T-helper 17 cell (primary cell): ENCODE measurements at regions not wholly inside any gene's neighbourhood (a gene's known extent, or its start where the extent isn't known, plus 50 kb on each side); places are given as distances from the start of the nearest gene placed in this dataset.

Experiments used
- ATAC-seq: fragments of 150-1000 bp; cut with Tn5 transposase; 2 replicates; pipeline ENCODE4 v1.10.0; 2021; ENCODE audit warnings: mild to moderate bottlenecking, moderate library complexity
- DNase-seq, 3 donors: peaks; one replicate each; pipeline versions ENCODE4 v3.0.0 to v3.0.0-alpha.2; 2020 to 2021
- H3K9me3 ChIP-seq: one replicate; pipeline ENCODE4 v1.7.0; 2013; ENCODE audit warnings: low read length, mild to moderate bottlenecking; ENCODE audit not compliant: control insufficient read depth, poor library complexity, severe bottlenecking
- H3K27ac Mint-ChIP-seq: one replicate; pipeline ENCODE4 v1.8.0; 2022; ENCODE audit warnings: mild to moderate bottlenecking, moderate library complexity, mixed read lengths
- H3K27me3 Mint-ChIP-seq: one replicate; pipeline ENCODE4 v1.8.0; 2022; ENCODE audit warnings: mixed read lengths
- H3K36me3 Mint-ChIP-seq: one replicate; pipeline ENCODE4 v1.8.0; 2022; ENCODE audit warnings: low read depth, mixed read lengths
- H3K4me1 Mint-ChIP-seq: one replicate; pipeline ENCODE4 v1.8.0; 2022; ENCODE audit warnings: mild to moderate bottlenecking, mixed read lengths
- H3K4me3 Mint-ChIP-seq: one replicate; pipeline ENCODE4 v1.8.0; 2022; ENCODE audit warnings: mild to moderate bottlenecking, moderate library complexity, mixed read lengths

- H3K4me3 Mint-ChIP-seq, result no peak overlapping the region
- H3K4me1 Mint-ChIP-seq, result no peaks in the 10 kb centered on the region
- H3K27ac Mint-ChIP-seq, result no peak overlapping the region
- ATAC-seq (no peak), DNase-seq (no peak)
- no peaks in the 10 kb centered on the region for H3K36me3 Mint-ChIP-seq
- H3K9me3 ChIP-seq, result no peaks in the 10 kb centered on the region
- H3K27me3 Mint-ChIP-seq, result no peaks in the 10 kb centered on the region
Observed at GRCh38 chr13:70911286-70911685, 803.0 kb upstream of the KLHL1 start.

DNA sequence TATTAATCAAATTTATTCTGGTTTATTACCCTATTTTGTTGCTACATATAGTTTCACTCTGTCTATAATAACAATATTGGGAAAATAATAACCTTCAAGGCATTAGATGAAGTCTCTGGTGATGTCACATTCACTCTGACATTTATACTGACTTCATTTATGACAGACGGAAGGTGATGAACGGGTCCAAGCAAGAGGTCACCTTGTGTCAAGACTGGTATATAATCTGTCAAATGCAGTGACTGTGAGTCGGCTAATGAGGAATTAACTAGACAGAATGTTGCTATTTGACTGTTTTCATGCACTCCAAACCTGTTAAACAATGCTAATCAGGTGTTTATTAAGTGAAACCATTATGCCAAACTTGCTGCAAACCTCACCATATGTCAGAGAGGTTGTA is 800.5 kb upstream of the KLHL1 start:
- no peak overlapping the region for H3K4me3 Mint-ChIP-seq
- H3K9me3 ChIP-seq, result no peaks in the 10 kb centered on the region
- no peaks in the 10 kb centered on the region for H3K27me3 Mint-ChIP-seq
- ATAC-seq (no peak), DNase-seq (no peak)
- H3K27ac Mint-ChIP-seq, result no peak overlapping the region
- no peaks in the 10 kb centered on the region for H3K4me1 Mint-ChIP-seq
- H3K36me3 Mint-ChIP-seq, result no peaks in the 10 kb centered on the region

GRCh38 chr13:70905035-70905434 is 796.8 kb upstream of the KLHL1 start:
- Mint-ChIP-seq H3K4me1 (no peaks in the 10 kb centered on the region), H3K36me3 (no peaks in the 10 kb centered on the region), H3K4me3 (no peak overlapping the region), H3K27me3 (no peaks in the 10 kb centered on the region), H3K27ac (no peak overlapping the region)
- no peak for ATAC-seq
- no peak for DNase-seq
- H3K9me3 ChIP-seq, result no peaks in the 10 kb centered on the region

GRCh38 chr13:70896136-70896535 is 787.9 kb upstream of the KLHL1 start:
- no peak for DNase-seq
- ATAC-seq, result no peak
- no peak overlapping the region for H3K27ac Mint-ChIP-seq
- H3K27me3 Mint-ChIP-seq, result no peaks in the 10 kb centered on the region
- H3K9me3 ChIP-seq, result peaks cover 3% of the 10 kb centered on the region
- H3K4me3 Mint-ChIP-seq, result no peak overlapping the region
- H3K36me3 Mint-ChIP-seq, result no peaks in the 10 kb centered on the region
- H3K4me1 Mint-ChIP-seq, result no peaks in the 10 kb centered on the region

DNA sequence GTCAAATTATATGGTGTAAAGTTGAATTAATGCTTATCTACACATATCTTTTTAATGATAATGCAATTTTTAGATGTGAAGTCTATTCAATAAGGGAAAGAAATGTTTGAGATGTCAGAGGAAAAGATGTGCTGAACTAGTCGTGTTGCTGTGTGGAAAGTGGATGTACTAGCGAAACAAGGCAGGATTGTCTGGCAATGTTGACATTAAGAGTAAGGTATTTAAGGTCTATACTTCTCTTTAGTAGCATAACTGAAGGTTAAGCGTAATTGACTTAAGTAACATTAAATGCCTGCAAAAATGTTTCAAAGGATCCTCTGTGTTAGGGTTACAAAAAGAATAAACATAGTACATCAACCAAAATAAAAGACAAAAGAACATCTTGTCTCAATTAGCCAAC is 787.3 kb upstream of the KLHL1 start:
- peaks cover 3% of the 10 kb centered on the region for H3K9me3 ChIP-seq
- Mint-ChIP-seq H3K27ac (no peak overlapping the region), H3K4me1 (no peaks in the 10 kb centered on the region), H3K27me3 (no peaks in the 10 kb centered on the region), H3K36me3 (no peaks in the 10 kb centered on the region), H3K4me3 (no peak overlapping the region)
- DNase-seq, result no peak
- no peak for ATAC-seq

DNA sequence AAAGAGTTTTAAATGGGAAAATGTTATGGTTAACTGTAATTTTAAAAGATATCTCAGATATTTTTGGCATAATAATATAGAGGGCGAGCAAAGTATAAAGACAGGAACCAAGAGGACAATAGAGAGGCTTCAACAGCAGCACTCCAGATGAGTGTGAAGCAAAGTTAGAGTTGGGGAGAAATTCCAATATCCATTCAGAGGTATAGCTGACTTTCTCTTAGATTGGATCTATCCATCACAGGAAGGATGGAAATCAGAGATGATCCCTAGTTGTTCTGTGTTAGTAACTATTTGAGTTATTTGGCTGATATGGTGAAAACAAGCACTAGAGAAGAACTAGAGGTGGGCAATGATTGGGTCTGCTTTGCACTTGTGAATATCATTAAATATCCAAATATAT is 786.0 kb upstream of the KLHL1 start:
- H3K4me1 Mint-ChIP-seq, result no peaks in the 10 kb centered on the region
- ATAC-seq, result no peak

DNA sequence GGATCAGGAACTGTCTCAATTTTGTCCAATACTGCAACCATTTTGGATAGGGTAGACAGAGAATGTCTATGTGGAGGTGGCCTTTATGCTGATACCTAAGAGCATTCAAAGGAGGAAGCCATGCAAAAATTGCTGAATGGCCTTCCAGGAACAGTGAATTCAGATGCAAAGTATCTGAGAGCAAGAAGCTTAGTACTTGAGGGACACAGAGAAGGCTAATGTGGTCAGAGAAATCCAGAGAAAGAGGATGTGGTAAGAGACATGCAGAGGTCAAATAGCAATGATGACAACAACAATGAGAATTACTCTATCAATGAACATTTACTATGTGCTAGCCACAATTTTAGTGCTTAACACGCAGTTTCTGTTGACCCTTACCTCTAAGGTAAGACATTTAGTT is 785.6 kb upstream of the KLHL1 start:
- DNase-seq (no peak), ATAC-seq (no peak)
- no peaks in the 10 kb centered on the region for H3K4me1 Mint-ChIP-seq
- H3K4me3 Mint-ChIP-seq, result no peak overlapping the region
- no peaks in the 10 kb centered on the region for H3K27me3 Mint-ChIP-seq
- H3K27ac Mint-ChIP-seq, result no peak overlapping the region
- no peaks in the 10 kb centered on the region for H3K36me3 Mint-ChIP-seq
- H3K9me3 ChIP-seq, result peaks cover 3% of the 10 kb centered on the region

More for the DNA sequence above, 786.0 kb upstream of the KLHL1 start:
- no peak for DNase-seq
- Mint-ChIP-seq H3K36me3 (no peaks in the 10 kb centered on the region), H3K4me3 (no peak overlapping the region), H3K27ac (no peak overlapping the region), H3K27me3 (no peaks in the 10 kb centered on the region)
- H3K9me3 ChIP-seq, result peaks cover 3% of the 10 kb centered on the region

DNA sequence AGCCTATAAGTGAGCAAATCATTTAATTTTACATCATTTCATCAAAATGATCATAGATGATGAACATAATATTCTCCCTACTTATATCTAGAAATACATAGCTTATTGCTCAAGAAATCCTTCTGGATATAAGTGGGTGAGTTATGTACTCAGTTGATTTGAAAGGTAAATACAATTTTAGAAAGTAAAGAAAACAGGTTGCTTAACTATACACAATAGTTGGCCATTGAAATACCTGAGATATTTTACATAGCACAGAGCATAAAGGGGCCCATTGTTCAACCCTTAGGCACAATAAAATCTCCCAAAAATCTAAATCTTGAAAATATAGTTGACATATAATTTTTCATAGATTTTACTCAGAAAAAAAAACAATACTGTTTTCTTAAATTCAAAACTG is 782.0 kb upstream of the KLHL1 start:
- no peaks in the 10 kb centered on the region for H3K4me1 Mint-ChIP-seq

DNA sequence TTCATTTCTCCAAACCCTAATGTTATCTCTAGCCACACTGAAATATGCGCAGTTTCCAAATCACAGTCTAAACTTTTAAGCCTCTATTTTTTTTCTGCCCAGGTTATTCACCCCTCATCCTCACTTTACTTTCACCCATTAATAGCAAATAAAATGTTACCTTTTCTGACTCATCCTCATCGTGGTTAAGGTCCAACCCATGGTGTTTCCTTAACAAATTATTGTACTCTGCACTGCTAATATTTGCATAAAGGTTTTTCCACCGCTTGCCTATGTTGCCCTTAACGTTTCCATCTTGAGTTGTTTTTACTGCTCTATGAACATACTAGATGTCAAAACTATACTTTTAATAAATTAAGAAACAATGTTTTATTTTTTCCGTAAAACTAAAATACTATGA is 780.9 kb upstream of the KLHL1 start:
- no peak for DNase-seq
- Mint-ChIP-seq H3K4me1 (no peaks in the 10 kb centered on the region), H3K4me3 (no peak overlapping the region), H3K27me3 (no peaks in the 10 kb centered on the region), H3K36me3 (no peaks in the 10 kb centered on the region), H3K27ac (no peak overlapping the region)
- H3K9me3 ChIP-seq, result peaks cover 3% of the 10 kb centered on the region
- ATAC-seq, result no peak

More for the DNA sequence above, 782.0 kb upstream of the KLHL1 start:
- no peaks in the 10 kb centered on the region for H3K27me3 Mint-ChIP-seq
- H3K36me3 Mint-ChIP-seq, result no peaks in the 10 kb centered on the region
- peaks cover 3% of the 10 kb centered on the region for H3K9me3 ChIP-seq
- no peak overlapping the region for H3K27ac Mint-ChIP-seq
- no peak overlapping the region for H3K4me3 Mint-ChIP-seq
- no peak for DNase-seq
- ATAC-seq, result no peak

DNA sequence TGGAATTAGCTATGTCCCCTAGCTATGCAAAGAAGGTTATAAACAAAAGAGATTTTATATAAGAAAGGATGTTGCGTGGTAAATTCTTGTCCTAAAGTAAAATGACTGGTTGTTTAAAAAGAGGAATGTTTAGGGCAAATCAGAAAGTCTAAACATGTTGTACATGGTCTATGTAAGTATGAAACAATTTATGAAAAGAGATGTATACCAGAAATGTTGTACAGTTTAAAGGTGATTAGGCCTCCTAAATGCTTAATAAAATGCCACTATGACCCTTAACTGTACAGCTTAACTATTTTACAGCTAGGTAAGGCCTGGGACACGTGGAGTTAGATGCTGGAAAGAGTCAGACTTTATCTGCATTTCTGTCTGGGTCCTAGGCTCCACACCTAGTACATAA is 775.9 kb upstream of the KLHL1 start:
- H3K27ac Mint-ChIP-seq, result no peak overlapping the region
- ATAC-seq, result no peak

DNA sequence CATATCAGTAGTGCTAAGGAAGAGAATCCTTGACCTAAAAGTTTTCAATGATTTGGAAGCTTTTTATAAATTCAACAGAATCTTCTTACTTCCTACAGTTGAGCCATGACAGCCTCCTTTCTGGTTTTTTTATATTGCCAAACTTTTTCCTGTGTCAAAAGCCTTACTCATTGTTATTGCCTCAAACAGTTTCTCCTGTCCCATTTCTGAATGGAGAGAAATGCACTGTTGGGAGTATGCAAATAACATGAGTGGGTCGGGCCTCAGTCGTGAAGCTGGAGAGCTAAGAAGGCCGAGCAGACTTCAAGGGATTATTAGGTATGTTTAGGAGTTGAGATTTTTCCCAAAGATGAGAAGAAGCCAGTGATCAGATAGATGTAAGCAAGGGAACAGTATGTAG is 766.4 kb upstream of the KLHL1 start:
- ATAC-seq (no peak), DNase-seq (no peak)
- no peaks in the 10 kb centered on the region for H3K4me1 Mint-ChIP-seq
- H3K27ac Mint-ChIP-seq, result no peak overlapping the region
- no peak overlapping the region for H3K4me3 Mint-ChIP-seq
- H3K36me3 Mint-ChIP-seq, result no peaks in the 10 kb centered on the region
- peaks cover 3% of the 10 kb centered on the region for H3K9me3 ChIP-seq
- H3K27me3 Mint-ChIP-seq, result no peaks in the 10 kb centered on the region

More for the DNA sequence above, 775.9 kb upstream of the KLHL1 start:
- Mint-ChIP-seq H3K4me1 (no peaks in the 10 kb centered on the region), H3K27me3 (no peaks in the 10 kb centered on the region), H3K4me3 (no peak overlapping the region), H3K36me3 (no peaks in the 10 kb centered on the region)
- DNase-seq, result no peak
- no peaks in the 10 kb centered on the region for H3K9me3 ChIP-seq

- no peak for ATAC-seq
- DNase-seq, result no peak
- no peak overlapping the region for H3K27ac Mint-ChIP-seq
- no peaks in the 10 kb centered on the region for H3K4me1 Mint-ChIP-seq
- no peaks in the 10 kb centered on the region for H3K9me3 ChIP-seq
- H3K27me3 Mint-ChIP-seq, result no peaks in the 10 kb centered on the region
- no peak overlapping the region for H3K4me3 Mint-ChIP-seq
- no peaks in the 10 kb centered on the region for H3K36me3 Mint-ChIP-seq
Observed at GRCh38 chr13:70864731-70865130, 756.5 kb upstream of the KLHL1 start.

DNA sequence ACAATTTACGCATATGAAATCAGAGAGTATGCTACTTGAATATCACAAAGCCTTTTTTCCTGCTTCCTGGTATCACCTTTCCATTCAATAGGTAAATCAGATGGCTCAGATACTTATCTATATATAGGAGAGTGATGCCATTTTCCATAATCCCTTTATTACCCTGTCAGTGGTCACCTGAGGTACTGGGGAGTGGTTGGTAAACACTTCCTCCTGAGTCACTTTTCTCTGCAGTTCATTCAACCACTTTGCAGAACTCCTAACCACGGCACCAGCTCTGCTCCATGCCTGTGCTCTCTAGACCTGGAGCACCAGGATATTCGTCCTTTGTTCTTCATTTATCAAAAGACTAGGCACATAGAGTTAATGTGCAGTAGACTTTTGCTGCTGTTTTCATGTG is 748.5 kb upstream of the KLHL1 start:
- no peak for ATAC-seq
- H3K27me3 Mint-ChIP-seq, result no peaks in the 10 kb centered on the region
- DNase-seq, result no peak
- H3K4me1 Mint-ChIP-seq, result no peaks in the 10 kb centered on the region
- no peak overlapping the region for H3K4me3 Mint-ChIP-seq
- no peaks in the 10 kb centered on the region for H3K36me3 Mint-ChIP-seq
- H3K27ac Mint-ChIP-seq, result no peak overlapping the region
- peaks cover 3% of the 10 kb centered on the region for H3K9me3 ChIP-seq

GRCh38 chr13:70856025-70856424 is 747.8 kb upstream of the KLHL1 start:
- ATAC-seq (no peak), DNase-seq (no peak)
- H3K36me3 Mint-ChIP-seq, result no peaks in the 10 kb centered on the region
- no peak overlapping the region for H3K27ac Mint-ChIP-seq
- H3K4me3 Mint-ChIP-seq, result no peak overlapping the region
- no peaks in the 10 kb centered on the region for H3K4me1 Mint-ChIP-seq
- H3K27me3 Mint-ChIP-seq, result no peaks in the 10 kb centered on the region
- peaks cover 3% of the 10 kb centered on the region for H3K9me3 ChIP-seq

GRCh38 chr13:70849222-70849621 is 741.0 kb upstream of the KLHL1 start:
- ATAC-seq (no peak), DNase-seq (no peak)
- Mint-ChIP-seq H3K27ac (no peak overlapping the region), H3K36me3 (no peaks in the 10 kb centered on the region), H3K4me1 (no peaks in the 10 kb centered on the region), H3K4me3 (no peak overlapping the region), H3K27me3 (no peaks in the 10 kb centered on the region)
- H3K9me3 ChIP-seq, result peaks cover 4% of the 10 kb centered on the region
